HCT116 (cell line): ENCODE measurements at regions not wholly inside any gene's neighbourhood (a gene's known extent, or its start where the extent isn't known, plus 50 kb on each side); places are given as distances from the start of the nearest gene placed in this dataset.
"Not testable (repeated sequence)": the region's sequence is repeated elsewhere in the genome, so short reads cannot be mapped to it uniquely, and the experiment has no call there.

Experiments
- ATAC-seq: fragments of 200-7000 bp; cut with Tn5 transposase; 2 replicates; pipeline ENCODE4 v1.9.1; 2020; ENCODE audit warnings: mild to moderate bottlenecking, moderate library complexity
- BruUV-seq: library from RNA; stranded (reverse); fragments of 400-500 nt; replicated peaks from 2 replicates; lab custom pipeline; 2021; lab: Mats Ljungman, UMichigan
- CTCF ChIA-PET: fragments of 300-600 bp; sonication (Branson Sonifier 250); formaldehyde crosslinking; loops from one replicate; lab custom pipeline; 2021; ENCODE audit warnings: antibody characterized with exemption; lab: Charles Lee
- POLR2A ChIA-PET: fragments of 300-600, 350-600 bp; sonication (Branson Sonifier 250); formaldehyde crosslinking; loops from one replicate; lab custom pipeline; 2021; ENCODE audit warnings: antibody characterized with exemption; lab: Charles Lee
- RAD21 ChIA-PET, 2 experiments: fragments of 300-600 bp; sonication (Branson Sonifier 250); formaldehyde crosslinking; loops; one replicate each; lab custom pipeline; 2023; ENCODE audit warnings: low total read pairs in 2 of 2; ENCODE audit not compliant: uncharacterized antibody in 2 of 2, unreplicated experiment in 2 of 2, low non-redundant PET in 1 of 2; lab: Charles Lee
- DNase-seq: peaks from one replicate; pipeline ENCODE4 v3.0.0-alpha.2; 2010; ENCODE audit warnings: low read depth, low spot score
- H2AFZ ChIP-seq: fragments of 200-600 bp; shearing (Covaris generic), sonication (generic); 2 replicates; pipeline ENCODE4 v1.6.1; 2017; ENCODE audit warnings: low read depth, mixed run types, mixed read lengths, antibody characterized with exemption, low read length; ENCODE audit not compliant: poor library complexity, severe bottlenecking
- H3K27ac ChIP-seq: 2 replicates; pipeline ENCODE4 v1.5.1; 2012; ENCODE audit warnings: low read depth, low read length
- H3K27me3 ChIP-seq: fragments of 200-600 bp; sonication (generic); 2 replicates; pipeline ENCODE4 v1.6.1; 2016; ENCODE audit warnings: mixed run types, low read length, mixed read lengths; ENCODE audit not compliant: insufficient read depth
- H3K36me3 ChIP-seq, 2 experiments: fragments of 200-500 bp in 1 of 2; fragments of 200-600 bp in 1 of 2; sonication (Bioruptor generic) in 1 of 2; sonication (generic) in 1 of 2; 2 replicates each; pipeline versions ENCODE4 v1.5.1 to v1.6.1; 2014 to 2016; ENCODE audit warnings: low read length in 2 of 2, inconsistent platforms in 1 of 2, mixed read lengths in 1 of 2, mixed run types in 1 of 2; ENCODE audit not compliant: insufficient read depth in 2 of 2, control insufficient read depth in 1 of 2
- H3K4me1 ChIP-seq, 2 experiments: fragments of 200-600 bp in 1 of 2; sonication (generic) in 1 of 2; 2 replicates each; pipeline versions ENCODE4 v1.5.1 to v1.6.1; 2012 to 2017; ENCODE audit warnings: low read length in 2 of 2, inconsistent platforms in 1 of 2, mild to moderate bottlenecking in 1 of 2, mixed read lengths in 1 of 2, mixed run types in 1 of 2, moderate library complexity in 1 of 2; ENCODE audit not compliant: insufficient read depth in 2 of 2, control insufficient read depth in 1 of 2
- H3K4me2 ChIP-seq: fragments of 200-600 bp; sonication (generic); 2 replicates; pipeline ENCODE4 v1.6.1; 2017; ENCODE audit warnings: mixed run types, low read length, mixed read lengths
- H3K4me3 ChIP-seq, 2 experiments: fragments of 200-600 bp in 1 of 2; sonication (generic) in 1 of 2; replicated peaks in 1 of 2; 2 replicates each; pipeline ENCODE4 v1.5.1; 2011 to 2016; ENCODE audit warnings: low read length in 2 of 2, control low read depth in 1 of 2, low read depth in 1 of 2, mild to moderate bottlenecking in 1 of 2, mixed read lengths in 1 of 2, mixed run types in 1 of 2
- H3K79me2 ChIP-seq: fragments of 200-600 bp; sonication (generic); 2 replicates; pipeline ENCODE4 v1.6.1; 2017; ENCODE audit warnings: mild to moderate bottlenecking, mixed run types, low read length, moderate library complexity, mixed read lengths; ENCODE audit not compliant: insufficient read depth
- H3K9ac ChIP-seq: fragments of 200-600 bp; sonication (generic); 2 replicates; pipeline ENCODE4 v1.6.1; 2016; ENCODE audit warnings: low read length, mixed read lengths
- H3K9me2 ChIP-seq: fragments of 200-600 bp; sonication (generic), shearing (Covaris generic); 2 replicates; pipeline ENCODE4 v1.6.1; 2017; ENCODE audit warnings: mixed run types, mild to moderate bottlenecking, moderate library complexity; ENCODE audit not compliant: insufficient read depth
- H3K9me3 ChIP-seq, 2 experiments: fragments of 200-500 bp in 1 of 2; fragments of 200-600 bp in 1 of 2; sonication (Bioruptor generic) in 1 of 2; sonication (generic) in 1 of 2; 2 replicates each; pipeline ENCODE4 v1.6.1; 2014 to 2017; ENCODE audit warnings: low read length in 2 of 2, mixed read lengths in 2 of 2, inconsistent platforms in 1 of 2, low read depth in 1 of 2, mild to moderate bottlenecking in 1 of 2, mixed run types in 1 of 2, moderate library complexity in 1 of 2; ENCODE audit not compliant: control insufficient read depth in 1 of 2, insufficient read depth in 1 of 2
- H4K20me1 ChIP-seq: fragments of 200-600 bp; sonication (generic), shearing (Covaris generic); 2 replicates; pipeline ENCODE4 v1.6.1; 2017; ENCODE audit warnings: mixed run types, mild to moderate bottlenecking, moderate library complexity; ENCODE audit not compliant: insufficient read depth
- CBX3 ChIP-seq: IDR thresholded peaks from 2 replicates; pipeline ENCODE4 v1.6.1; 2012; ENCODE audit warnings: low read depth
- CEBPB ChIP-seq: IDR thresholded peaks from 2 replicates; pipeline ENCODE4 v1.6.1; 2012; ENCODE audit warnings: low read depth
- EGR1 ChIP-seq: IDR thresholded peaks from 2 replicates; pipeline ENCODE4 v1.6.1; 2012; ENCODE audit warnings: low read depth
- ELF1 ChIP-seq: IDR thresholded peaks from 2 replicates; pipeline ENCODE4 v1.6.1; 2012; ENCODE audit warnings: low read depth, borderline replicate concordance
- EZH2 ChIP-seq: fragments of 200-600 bp; sonication (generic); IDR thresholded peaks from 2 replicates; pipeline ENCODE4 v1.6.1; 2017; ENCODE audit warnings: antibody characterized with exemption, mixed run types
- EZH2phosphoT487 ChIP-seq: fragments of 200-600 bp; IDR thresholded peaks from 2 replicates; pipeline ENCODE4 v1.6.1; 2018; ENCODE audit warnings: antibody characterized with exemption, borderline replicate concordance
- FOSL1 ChIP-seq: IDR thresholded peaks from 2 replicates; pipeline ENCODE4 v1.6.1; 2012; ENCODE audit warnings: low read depth
- JUND ChIP-seq: IDR thresholded peaks from 2 replicates; pipeline ENCODE4 v1.6.1; 2012
- POLR2A ChIP-seq: IDR thresholded peaks from 2 replicates; pipeline ENCODE4 v1.7.0; 2011; ENCODE audit warnings: borderline replicate concordance; ENCODE audit not compliant: insufficient read depth, insufficient read length; ENCODE audit errors: extremely low read depth
- POLR2AphosphoS5 ChIP-seq: IDR thresholded peaks from 2 replicates; pipeline ENCODE4 v1.6.1; 2011; ENCODE audit warnings: mild to moderate bottlenecking, low read depth, low read length, moderate library complexity
- RAD21 ChIP-seq: IDR thresholded peaks from 2 replicates; pipeline ENCODE4 v1.6.1; 2012; ENCODE audit warnings: low read depth, mild to moderate bottlenecking
- SIN3A ChIP-seq: IDR thresholded peaks from 2 replicates; pipeline ENCODE4 v1.6.1; 2012; ENCODE audit warnings: low read depth
- SP1 ChIP-seq: IDR thresholded peaks from 2 replicates; pipeline ENCODE4 v1.6.1; 2012; ENCODE audit warnings: low read depth
- SRF ChIP-seq: IDR thresholded peaks from 2 replicates; pipeline ENCODE4 v1.6.1; 2012; ENCODE audit warnings: low read depth
- TCF7L2 ChIP-seq: IDR thresholded peaks from 2 replicates; pipeline ENCODE4 v1.7.0; 2011; ENCODE audit warnings: borderline replicate concordance, inconsistent platforms; ENCODE audit not compliant: insufficient read depth, insufficient read length; ENCODE audit errors: extremely low read depth
- intact Hi-C: fragments of 100-400 bp; cut with micrococcal nuclease; formaldehyde crosslinking; loops from 2 replicates; pipeline ENCODE4 v1.10.0; 2022
- TF ChIP-seq, protein P1 (sequence below), 3 experiments: fragments of 200-600 bp in 1 of 3; sonication (generic) in 1 of 3; IDR thresholded peaks in 2 of 3; conservative IDR thresholded peaks in 1 of 3; 2 replicates each; pipeline ENCODE4 v1.5.1; 2012 to 2017; ENCODE audit warnings: low read depth in 2 of 3, low read length in 2 of 3, antibody characterized with exemption in 1 of 3, borderline replicate concordance in 1 of 3, control low read depth in 1 of 3, mild to moderate bottlenecking in 1 of 3, mixed read lengths in 1 of 3, mixed run types in 1 of 3, moderate library complexity in 1 of 3; ENCODE audit not compliant: insufficient read depth in 1 of 3
- TF ChIP-seq, protein P2 (sequence below): IDR thresholded peaks from 2 replicates; pipeline ENCODE4 v1.6.1; 2012
- TF ChIP-seq, protein P3 (sequence below): IDR thresholded peaks from 2 replicates; pipeline ENCODE4 v1.6.1; 2012; ENCODE audit warnings: low read depth

DNA sequence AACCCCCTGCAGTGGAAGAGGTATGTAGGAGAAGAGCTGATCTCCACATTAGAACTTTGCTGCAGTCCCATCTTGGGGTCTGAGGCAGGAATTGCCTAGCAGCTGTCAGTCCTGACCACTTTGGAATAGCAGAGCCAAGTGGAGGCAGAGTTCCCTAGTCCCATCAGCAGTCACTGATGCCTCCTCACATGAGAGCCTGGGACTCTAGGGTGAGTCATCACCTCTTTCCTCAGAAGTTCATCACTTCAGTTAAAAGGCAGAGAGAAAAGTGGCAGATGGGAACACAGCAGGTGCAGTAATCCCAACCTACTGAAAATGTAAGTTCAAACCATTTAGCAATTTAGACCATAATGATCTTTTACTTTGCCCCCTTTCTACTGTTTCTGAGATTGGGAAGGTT lies 73.9 kb upstream of the MED14 start:
- Histone ChIP-seq H3K4me3 (no peak overlapping the region), H3K4me2 (no peak overlapping the region), H3K79me2 (no peaks in the 10 kb centered on the region), H3K27me3 (no peaks in the 10 kb centered on the region), H3K9ac (no peak overlapping the region), H4K20me1 (no peaks in the 10 kb centered on the region), H3K4me1 (no peaks in the 10 kb centered on the region; a peak in 1 of 4 replicates), H2AFZ (no peak overlapping the region), H3K36me3 (no peaks in the 10 kb centered on the region), H3K9me3 (no peaks in the 10 kb centered on the region), H3K27ac (no peak overlapping the region), H3K9me2 (no peaks in the 10 kb centered on the region)
- ChIA-PET CTCF (no interaction called here), POLR2A (no interaction called here), RAD21 (no interaction called here)
- no peak for ATAC-seq
- intact Hi-C loops: no loop called here
- BruUV-seq: no TSS peak
- TF ChIP-seq ELF1 (no peak), EZH2 (no peak), TCF7L2 (no peak), FOSL1 (no peak), POLR2AphosphoS5 (no peak), CBX3 (no peak), SRF (no peak), POLR2A (no peak), JUND (no peak), EGR1 (no peak), EZH2phosphoT487 (no peak), SIN3A (no peak), CEBPB (no peak), RAD21 (no peak), SP1 (no peak)
- TF ChIP-seq, protein P1, sequence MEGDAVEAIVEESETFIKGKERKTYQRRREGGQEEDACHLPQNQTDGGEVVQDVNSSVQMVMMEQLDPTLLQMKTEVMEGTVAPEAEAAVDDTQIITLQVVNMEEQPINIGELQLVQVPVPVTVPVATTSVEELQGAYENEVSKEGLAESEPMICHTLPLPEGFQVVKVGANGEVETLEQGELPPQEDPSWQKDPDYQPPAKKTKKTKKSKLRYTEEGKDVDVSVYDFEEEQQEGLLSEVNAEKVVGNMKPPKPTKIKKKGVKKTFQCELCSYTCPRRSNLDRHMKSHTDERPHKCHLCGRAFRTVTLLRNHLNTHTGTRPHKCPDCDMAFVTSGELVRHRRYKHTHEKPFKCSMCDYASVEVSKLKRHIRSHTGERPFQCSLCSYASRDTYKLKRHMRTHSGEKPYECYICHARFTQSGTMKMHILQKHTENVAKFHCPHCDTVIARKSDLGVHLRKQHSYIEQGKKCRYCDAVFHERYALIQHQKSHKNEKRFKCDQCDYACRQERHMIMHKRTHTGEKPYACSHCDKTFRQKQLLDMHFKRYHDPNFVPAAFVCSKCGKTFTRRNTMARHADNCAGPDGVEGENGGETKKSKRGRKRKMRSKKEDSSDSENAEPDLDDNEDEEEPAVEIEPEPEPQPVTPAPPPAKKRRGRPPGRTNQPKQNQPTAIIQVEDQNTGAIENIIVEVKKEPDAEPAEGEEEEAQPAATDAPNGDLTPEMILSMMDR (IDR thresholded peaks at IDR 0.05 in 2 of 3, conservative IDR thresholded peaks at IDR 0.05 in 1 of 3; ENCODE audit: borderline replicate concordance in 1 of 3, insufficient read depth in 1 of 3, low read depth in 2 of 3, low read length in 2 of 3): no peak
- TF ChIP-seq, protein P2, sequence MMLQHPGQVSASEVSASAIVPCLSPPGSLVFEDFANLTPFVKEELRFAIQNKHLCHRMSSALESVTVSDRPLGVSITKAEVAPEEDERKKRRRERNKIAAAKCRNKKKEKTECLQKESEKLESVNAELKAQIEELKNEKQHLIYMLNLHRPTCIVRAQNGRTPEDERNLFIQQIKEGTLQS: no peak
- TF ChIP-seq, protein P3, sequence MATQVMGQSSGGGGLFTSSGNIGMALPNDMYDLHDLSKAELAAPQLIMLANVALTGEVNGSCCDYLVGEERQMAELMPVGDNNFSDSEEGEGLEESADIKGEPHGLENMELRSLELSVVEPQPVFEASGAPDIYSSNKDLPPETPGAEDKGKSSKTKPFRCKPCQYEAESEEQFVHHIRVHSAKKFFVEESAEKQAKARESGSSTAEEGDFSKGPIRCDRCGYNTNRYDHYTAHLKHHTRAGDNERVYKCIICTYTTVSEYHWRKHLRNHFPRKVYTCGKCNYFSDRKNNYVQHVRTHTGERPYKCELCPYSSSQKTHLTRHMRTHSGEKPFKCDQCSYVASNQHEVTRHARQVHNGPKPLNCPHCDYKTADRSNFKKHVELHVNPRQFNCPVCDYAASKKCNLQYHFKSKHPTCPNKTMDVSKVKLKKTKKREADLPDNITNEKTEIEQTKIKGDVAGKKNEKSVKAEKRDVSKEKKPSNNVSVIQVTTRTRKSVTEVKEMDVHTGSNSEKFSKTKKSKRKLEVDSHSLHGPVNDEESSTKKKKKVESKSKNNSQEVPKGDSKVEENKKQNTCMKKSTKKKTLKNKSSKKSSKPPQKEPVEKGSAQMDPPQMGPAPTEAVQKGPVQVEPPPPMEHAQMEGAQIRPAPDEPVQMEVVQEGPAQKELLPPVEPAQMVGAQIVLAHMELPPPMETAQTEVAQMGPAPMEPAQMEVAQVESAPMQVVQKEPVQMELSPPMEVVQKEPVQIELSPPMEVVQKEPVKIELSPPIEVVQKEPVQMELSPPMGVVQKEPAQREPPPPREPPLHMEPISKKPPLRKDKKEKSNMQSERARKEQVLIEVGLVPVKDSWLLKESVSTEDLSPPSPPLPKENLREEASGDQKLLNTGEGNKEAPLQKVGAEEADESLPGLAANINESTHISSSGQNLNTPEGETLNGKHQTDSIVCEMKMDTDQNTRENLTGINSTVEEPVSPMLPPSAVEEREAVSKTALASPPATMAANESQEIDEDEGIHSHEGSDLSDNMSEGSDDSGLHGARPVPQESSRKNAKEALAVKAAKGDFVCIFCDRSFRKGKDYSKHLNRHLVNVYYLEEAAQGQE: no peak
- DNase-seq: no peak

DNA sequence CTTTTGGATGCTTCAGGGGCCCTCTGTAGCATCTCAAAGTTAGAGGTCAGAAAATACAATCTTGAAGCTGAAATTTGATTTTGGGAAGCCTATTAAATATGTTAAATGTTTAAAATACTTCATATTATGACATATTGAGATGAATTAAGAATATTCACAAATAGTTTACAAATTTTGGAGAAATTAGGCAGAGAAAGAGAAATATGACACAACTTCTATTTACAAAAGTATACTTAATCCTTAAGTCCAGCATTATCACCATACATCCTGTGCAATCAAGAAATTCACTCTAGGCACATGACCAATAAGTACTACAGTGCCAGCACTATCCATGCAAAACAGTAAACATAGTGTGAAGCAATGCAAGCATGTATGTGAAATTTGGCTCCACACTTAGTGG lies 79.7 kb upstream of the MED14 start:
- ATAC-seq, BruUV-seq, H3K36me3 ChIP-seq, DNase-seq, RAD21 ChIA-PET, H3K4me2 ChIP-seq, CTCF ChIA-PET, H3K9me2 ChIP-seq, H3K4me1 ChIP-seq, intact Hi-C loops, H3K4me3 ChIP-seq, H3K27ac ChIP-seq, H2AFZ ChIP-seq, H3K9ac ChIP-seq, POLR2A ChIA-PET, H3K79me2 ChIP-seq, H4K20me1 ChIP-seq, H3K9me3 ChIP-seq, H3K27me3 ChIP-seq: not testable (repeated sequence)
